ENCODE measurements at regions not wholly inside any gene's neighbourhood (a gene's known extent, or its start where the extent isn't known, plus 50 kb on each side); places are given as distances from the start of the nearest gene placed in this dataset.

DNA sequence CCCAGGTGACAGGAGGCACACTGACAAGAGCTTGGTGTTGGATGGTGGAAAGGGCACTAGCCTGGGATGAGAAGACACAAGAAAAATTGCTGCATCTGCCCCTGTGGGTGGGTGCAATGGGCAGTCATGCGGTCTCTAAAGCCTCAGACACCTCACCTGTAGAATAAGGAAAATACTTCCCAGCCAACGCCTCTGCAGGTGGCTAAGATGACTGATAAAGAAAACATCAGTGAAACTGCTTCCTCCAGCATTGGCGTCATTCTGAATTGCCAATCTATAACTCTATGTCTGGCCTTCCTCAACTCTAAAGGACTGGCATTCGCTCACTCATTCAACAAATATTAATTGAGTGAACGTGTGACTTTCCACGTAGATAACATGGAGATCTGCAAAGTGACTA lies 100.4 kb upstream of the F3 start:
- no peak overlapping the region for H3K4me3 ChIP-seq (ENCODE audit: low read length)
- no peak for DNase-seq (ENCODE audit: low read depth)
- H3K36me3 ChIP-seq (ENCODE audit: control insufficient read depth, insufficient read depth, low read length, severe bottlenecking), result no peaks in the 10 kb centered on the region
- peaks cover 2% of the 10 kb centered on the region for H3K4me1 ChIP-seq (ENCODE audit: control insufficient read depth, insufficient read depth, low read length)
- no peaks in the 10 kb centered on the region for H3K27me3 ChIP-seq (replicated peaks; ENCODE audit: control insufficient read depth, insufficient read depth, low read length)
- no peaks in the 10 kb centered on the region for H3K9me3 ChIP-seq (ENCODE audit: control insufficient read depth, low read length)
- no peak overlapping the region for H3K9ac ChIP-seq (ENCODE audit: low read length)

- no peaks in the 10 kb centered on the region for H3K36me3 ChIP-seq (ENCODE audit: control insufficient read depth, insufficient read depth, low read length, severe bottlenecking)
- no peak for DNase-seq (ENCODE audit: low read depth)
- no peak overlapping the region for H3K9ac ChIP-seq (ENCODE audit: low read length)
- H3K9me3 ChIP-seq (ENCODE audit: control insufficient read depth, low read length), result no peaks in the 10 kb centered on the region
- no peaks in the 10 kb centered on the region for H3K27me3 ChIP-seq (replicated peaks; ENCODE audit: control insufficient read depth, insufficient read depth, low read length)
- no peak overlapping the region for H3K4me3 ChIP-seq (ENCODE audit: low read length)
- peaks cover 20% of the 10 kb centered on the region for H3K4me1 ChIP-seq (ENCODE audit: control insufficient read depth, insufficient read depth, low read length)
Measured at GRCh38 chr1:94640125-94640524, 98.6 kb upstream of the F3 start.

- no peaks in the 10 kb centered on the region for H3K27me3 ChIP-seq (replicated peaks; ENCODE audit: control insufficient read depth, insufficient read depth, low read length)
- H3K36me3 ChIP-seq (ENCODE audit: control insufficient read depth, insufficient read depth, low read length, severe bottlenecking), result no peaks in the 10 kb centered on the region
- H3K9me3 ChIP-seq (ENCODE audit: control insufficient read depth, low read length), result peaks cover 5% of the 10 kb centered on the region
- H3K9ac ChIP-seq (ENCODE audit: low read length), result peak overlapping the region; percentile 40
- no peak overlapping the region for H3K4me3 ChIP-seq (ENCODE audit: low read length)
- H3K4me1 ChIP-seq (ENCODE audit: control insufficient read depth, insufficient read depth, low read length), result peaks cover 26% of the 10 kb centered on the region
- DNase-seq (ENCODE audit: low read depth), result no peak
Measured at GRCh38 chr1:94637121-94637520, 95.6 kb upstream of the F3 start.

GRCh38 chr1:94636624-94637023 lies 95.1 kb upstream of the F3 start:
- Histone ChIP-seq H3K4me3 (ENCODE audit: low read length) (no peak overlapping the region), H3K27me3 (replicated peaks; ENCODE audit: control insufficient read depth, insufficient read depth, low read length) (no peaks in the 10 kb centered on the region), H3K4me1 (ENCODE audit: control insufficient read depth, insufficient read depth, low read length) (peaks cover 26% of the 10 kb centered on the region), H3K9ac (ENCODE audit: low read length) (peak overlapping the region; percentile 40), H3K36me3 (ENCODE audit: control insufficient read depth, insufficient read depth, low read length, severe bottlenecking) (no peaks in the 10 kb centered on the region), H3K9me3 (ENCODE audit: control insufficient read depth, low read length) (peaks cover 9% of the 10 kb centered on the region)
- peak; percentile 74 for DNase-seq (ENCODE audit: low read depth)

DNA sequence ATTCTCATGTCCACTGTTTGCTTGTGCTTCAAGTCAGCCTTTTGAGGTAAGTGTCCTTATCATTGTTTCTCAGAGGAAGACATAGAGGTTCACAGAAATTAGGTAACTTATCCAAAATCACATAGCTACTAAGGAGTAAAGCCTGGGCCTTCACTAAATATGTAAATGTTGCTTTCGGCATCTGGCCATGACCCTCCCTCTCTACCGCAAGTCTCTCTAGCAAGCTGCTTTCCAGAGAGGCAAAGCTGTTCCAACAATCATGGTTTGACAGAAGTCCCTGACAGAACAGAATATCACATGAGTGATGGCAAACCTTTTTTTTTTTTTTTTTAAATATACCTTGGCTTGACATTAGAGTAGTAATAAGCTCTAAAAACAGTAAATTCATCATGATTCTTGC lies 94.5 kb upstream of the F3 start:
- H3K4me3 ChIP-seq (ENCODE audit: low read length), result no peak overlapping the region
- H3K36me3 ChIP-seq (ENCODE audit: control insufficient read depth, insufficient read depth, low read length, severe bottlenecking), result no peaks in the 10 kb centered on the region
- DNase-seq (ENCODE audit: low read depth), result no peak
- H3K9ac ChIP-seq (ENCODE audit: low read length), result peak overlapping the region; percentile 40
- no peaks in the 10 kb centered on the region for H3K27me3 ChIP-seq (replicated peaks; ENCODE audit: control insufficient read depth, insufficient read depth, low read length)
- H3K9me3 ChIP-seq (ENCODE audit: control insufficient read depth, low read length), result peaks cover 9% of the 10 kb centered on the region
- peaks cover 26% of the 10 kb centered on the region for H3K4me1 ChIP-seq (ENCODE audit: control insufficient read depth, insufficient read depth, low read length)

DNA sequence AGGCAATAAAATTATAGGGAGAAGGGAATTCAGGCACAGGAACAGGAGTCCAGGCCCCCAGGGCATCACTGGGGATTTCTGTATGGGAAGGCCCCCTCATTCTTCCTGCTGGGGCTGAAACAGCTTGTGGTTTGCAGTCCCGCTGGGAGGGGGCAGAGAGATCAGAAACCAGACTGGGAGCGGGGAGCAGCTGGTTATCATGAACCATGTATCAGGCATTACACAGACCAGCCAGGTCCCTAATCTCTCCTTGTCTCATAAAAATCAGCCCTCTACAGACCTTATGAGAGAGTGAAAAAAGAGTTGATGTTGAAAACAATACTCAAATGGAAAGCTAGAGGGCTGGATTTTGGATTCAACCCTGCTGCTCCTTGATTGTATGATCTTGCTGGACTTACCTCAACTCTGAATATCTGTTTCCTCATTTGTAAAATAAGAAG lies 93.4 kb upstream of the F3 start:
- Histone ChIP-seq H3K9ac (ENCODE audit: low read length) (no peak overlapping the region), H3K4me3 (ENCODE audit: low read length) (no peak overlapping the region), H3K36me3 (ENCODE audit: control insufficient read depth, insufficient read depth, low read length, severe bottlenecking) (no peaks in the 10 kb centered on the region), H3K27me3 (replicated peaks; ENCODE audit: control insufficient read depth, insufficient read depth, low read length) (no peaks in the 10 kb centered on the region), H3K9me3 (ENCODE audit: control insufficient read depth, low read length) (peaks cover 9% of the 10 kb centered on the region), H3K4me1 (ENCODE audit: control insufficient read depth, insufficient read depth, low read length) (peaks cover 26% of the 10 kb centered on the region)
- no peak for DNase-seq (ENCODE audit: low read depth)

DNA sequence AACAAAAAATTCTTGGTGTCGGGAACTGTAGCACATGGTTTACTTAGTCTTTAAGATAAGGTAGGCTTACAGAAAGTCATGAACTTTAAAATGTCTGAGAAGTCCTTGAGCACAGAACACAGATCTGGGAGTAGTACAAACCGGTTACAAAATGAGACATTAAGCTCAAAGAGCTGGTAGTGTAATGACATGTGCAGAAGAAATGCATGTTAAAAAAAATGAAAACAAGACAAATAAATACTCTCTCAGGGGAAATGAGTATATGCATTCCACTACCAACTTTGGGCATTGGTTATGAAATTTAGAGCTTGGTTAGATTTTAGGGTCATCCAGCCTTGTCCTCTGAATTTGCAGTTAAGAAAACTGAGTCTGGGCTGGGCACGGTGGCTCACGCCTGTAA lies 91.5 kb upstream of the F3 start:
- Histone ChIP-seq H3K9me3 (ENCODE audit: control insufficient read depth, low read length) (peaks cover 9% of the 10 kb centered on the region), H3K27me3 (replicated peaks; ENCODE audit: control insufficient read depth, insufficient read depth, low read length) (no peaks in the 10 kb centered on the region), H3K36me3 (ENCODE audit: control insufficient read depth, insufficient read depth, low read length, severe bottlenecking) (no peaks in the 10 kb centered on the region), H3K4me3 (ENCODE audit: low read length) (no peak overlapping the region), H3K4me1 (ENCODE audit: control insufficient read depth, insufficient read depth, low read length) (peaks cover 26% of the 10 kb centered on the region), H3K9ac (ENCODE audit: low read length) (peak overlapping the region; percentile 10)
- peak; percentile 90 for DNase-seq (ENCODE audit: low read depth)

DNA sequence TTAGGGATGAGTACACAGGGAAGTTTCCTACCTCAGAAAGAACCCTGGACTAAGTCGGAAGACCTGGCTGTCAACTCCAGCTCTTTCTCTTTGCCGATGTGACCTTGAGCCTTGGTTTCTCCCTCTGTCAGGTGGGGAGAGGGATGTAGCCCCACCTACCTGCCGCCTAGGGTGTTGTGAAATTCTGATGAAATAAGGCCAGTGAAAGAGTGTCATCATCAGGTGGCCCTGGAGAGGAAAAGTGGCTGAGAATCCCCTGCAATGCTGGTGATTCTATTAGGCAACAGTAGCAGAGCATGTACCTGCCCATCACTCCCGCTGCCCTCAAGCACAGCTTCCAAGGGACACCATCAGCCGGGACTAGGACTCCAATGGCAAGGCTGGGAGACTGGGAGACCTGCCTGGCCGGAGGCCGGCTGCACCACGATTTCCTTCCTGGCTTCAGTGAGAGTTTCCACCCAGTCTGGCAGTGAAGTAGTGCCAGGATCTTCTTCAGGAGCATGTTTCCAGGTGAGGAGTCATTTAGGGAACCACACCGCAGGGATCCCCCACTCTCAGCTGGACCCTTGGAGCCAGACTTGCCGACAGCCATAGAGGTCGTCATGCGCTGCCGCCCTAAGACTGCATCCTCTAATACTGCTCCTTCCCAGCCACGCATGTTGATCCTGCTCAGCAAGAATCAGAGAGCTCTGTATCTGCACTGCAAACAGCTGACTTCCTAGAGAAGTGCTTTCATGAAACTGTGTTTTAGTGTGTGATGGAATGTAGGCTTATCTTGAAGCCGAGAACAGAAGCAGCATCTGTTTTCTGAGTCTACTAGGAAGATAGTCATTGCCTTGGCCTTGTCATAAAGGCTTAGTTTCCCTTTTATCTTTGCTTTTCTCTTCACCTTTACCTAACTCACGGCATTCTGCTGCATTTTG lies 88.0 kb upstream of the F3 start:
- H3K9me3 ChIP-seq (ENCODE audit: control insufficient read depth, low read length), result peaks cover 9% of the 10 kb centered on the region
- H3K27me3 ChIP-seq (replicated peaks; ENCODE audit: control insufficient read depth, insufficient read depth, low read length), result no peaks in the 10 kb centered on the region
- no peak overlapping the region for H3K4me3 ChIP-seq (ENCODE audit: low read length)
- H3K36me3 ChIP-seq (ENCODE audit: control insufficient read depth, insufficient read depth, low read length, severe bottlenecking), result no peaks in the 10 kb centered on the region
- DNase-seq (ENCODE audit: low read depth), result no peak
- no peaks in the 10 kb centered on the region for H3K4me1 ChIP-seq (ENCODE audit: control insufficient read depth, insufficient read depth, low read length)
- no peak overlapping the region for H3K9ac ChIP-seq (ENCODE audit: low read length)

GRCh38 chr1:94628499-94628843 lies 86.9 kb upstream of the F3 start:
- no peaks in the 10 kb centered on the region for H3K36me3 ChIP-seq (ENCODE audit: control insufficient read depth, insufficient read depth, low read length, severe bottlenecking)
- no peaks in the 10 kb centered on the region for H3K27me3 ChIP-seq (replicated peaks; ENCODE audit: control insufficient read depth, insufficient read depth, low read length)
- no peak for DNase-seq (ENCODE audit: low read depth)
- H3K9me3 ChIP-seq (ENCODE audit: control insufficient read depth, low read length), result peaks cover 9% of the 10 kb centered on the region
- H3K4me3 ChIP-seq (ENCODE audit: low read length), result no peak overlapping the region
- no peaks in the 10 kb centered on the region for H3K4me1 ChIP-seq (ENCODE audit: control insufficient read depth, insufficient read depth, low read length)
- H3K9ac ChIP-seq (ENCODE audit: low read length), result no peak overlapping the region

DNA sequence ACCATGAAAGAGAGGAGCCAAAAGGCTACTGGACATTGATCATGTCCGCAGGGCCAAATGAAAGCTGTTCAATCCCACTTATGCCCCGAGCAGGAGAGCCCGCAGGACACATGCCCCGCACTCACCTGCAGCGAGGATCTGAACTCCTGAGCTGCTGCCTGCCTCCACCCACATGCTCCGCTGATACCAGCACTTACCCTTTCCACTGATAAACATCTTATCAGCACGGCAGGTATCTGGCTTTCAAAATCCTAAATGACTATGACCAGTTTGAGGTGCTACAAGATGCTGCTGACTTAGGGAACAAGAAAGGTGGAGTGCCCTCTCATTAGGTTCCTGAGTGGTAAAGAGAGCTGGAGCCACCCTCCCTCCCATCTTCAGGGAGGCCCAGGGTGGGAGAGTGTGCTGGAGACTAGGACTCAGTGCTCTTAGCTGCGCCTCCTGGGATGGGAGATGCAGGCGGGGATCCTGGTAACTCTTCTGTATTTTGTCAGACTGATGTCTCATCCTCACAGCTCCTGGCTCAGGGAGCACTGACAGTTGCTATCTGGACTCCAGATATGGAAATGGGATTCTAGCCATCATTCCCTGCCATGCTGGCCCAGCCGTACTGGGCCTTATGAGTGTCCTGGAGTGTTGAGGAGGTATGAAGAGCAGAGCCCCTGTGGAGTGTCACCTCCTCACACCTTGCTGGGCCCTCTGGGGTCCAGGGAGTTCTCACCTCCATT lies 86.4 kb upstream of the F3 start:
- Histone ChIP-seq H3K4me3 (ENCODE audit: low read length) (no peak overlapping the region), H3K36me3 (ENCODE audit: control insufficient read depth, insufficient read depth, low read length, severe bottlenecking) (no peaks in the 10 kb centered on the region), H3K9me3 (ENCODE audit: control insufficient read depth, low read length) (peaks cover 9% of the 10 kb centered on the region), H3K27me3 (replicated peaks; ENCODE audit: control insufficient read depth, insufficient read depth, low read length) (no peaks in the 10 kb centered on the region), H3K4me1 (ENCODE audit: control insufficient read depth, insufficient read depth, low read length) (no peaks in the 10 kb centered on the region), H3K9ac (ENCODE audit: low read length) (no peak overlapping the region)
- no peak for DNase-seq (ENCODE audit: low read depth)

- no peak for DNase-seq (ENCODE audit: low read depth)
- no peaks in the 10 kb centered on the region for H3K36me3 ChIP-seq (ENCODE audit: control insufficient read depth, insufficient read depth, low read length, severe bottlenecking)
Measured at GRCh38 chr1:94624203-94624602, 82.6 kb upstream of the F3 start.

More at GRCh38 chr1:94624203-94624602, 82.6 kb upstream of the F3 start:
- Histone ChIP-seq H3K4me3 (ENCODE audit: low read length) (no peak overlapping the region), H3K27me3 (replicated peaks; ENCODE audit: control insufficient read depth, insufficient read depth, low read length) (no peaks in the 10 kb centered on the region), H3K4me1 (ENCODE audit: control insufficient read depth, insufficient read depth, low read length) (peaks cover 5% of the 10 kb centered on the region), H3K9ac (ENCODE audit: low read length) (no peak overlapping the region), H3K9me3 (ENCODE audit: control insufficient read depth, low read length) (no peaks in the 10 kb centered on the region)

Data from adipocyte (in vitro differentiated cells).